Thoracic aorta (tissue), 2 donors: ENCODE measurements at regions not wholly inside any gene's neighbourhood (a gene's known extent, or its start where the extent isn't known, plus 50 kb on each side); places are given as distances from the start of the nearest gene placed in this dataset.

ENCODE experiments used
- ATAC-seq: fragments of 150-250 bp; one replicate; pipeline ENCODE4 v1.8.0; 2017; ENCODE audit warnings: low read depth; ENCODE audit not compliant: insufficient number of reproducible peaks, low FRiP score
- DNase-seq: peaks from one replicate; pipeline ENCODE4 v3.0.0-alpha.2; 2020; ENCODE audit warnings: low spot score
- H3K27ac ChIP-seq, 2 donors: fragments of 200-600 bp; sonication (generic); 1 replicate in 1 of 2; 2 replicates in 1 of 2; pipeline ENCODE4 v1.5.1; 2016; ENCODE audit warnings: mild to moderate bottlenecking in 2 of 2, moderate library complexity in 2 of 2
- H3K27me3 ChIP-seq: fragments of 200-600 bp; sonication (generic); replicated peaks from 2 replicates; pipeline ENCODE4 v1.6.0; 2016; ENCODE audit warnings: mild to moderate bottlenecking; ENCODE audit not compliant: insufficient read depth
- H3K36me3 ChIP-seq: fragments of 200-600 bp; sonication (generic); one replicate; pipeline ENCODE4 v1.5.1; 2016
- H3K4me1 ChIP-seq, 2 donors: fragments of 200-600 bp; sonication (generic); 1 replicate in 1 of 2; 2 replicates in 1 of 2; pipeline versions ENCODE4 v1.5.1 to v1.6.0; 2016; ENCODE audit warnings: low read depth in 2 of 2, mild to moderate bottlenecking in 1 of 2; ENCODE audit not compliant: control insufficient read depth in 1 of 2
- H3K4me3 ChIP-seq: fragments of 200-600 bp; sonication (generic); 2 replicates; pipeline ENCODE4 v1.5.1; 2016; ENCODE audit warnings: mild to moderate bottlenecking
- H3K9me3 ChIP-seq: fragments of 200-600 bp; sonication (generic); 2 replicates; pipeline ENCODE4 v1.5.1; 2016
- TF ChIP-seq, protein P1 (sequence below): fragments of 200-600 bp; sonication (generic); IDR thresholded peaks from one replicate; pipeline ENCODE4 v1.5.1; 2019; ENCODE audit warnings: antibody characterized with exemption

DNA sequence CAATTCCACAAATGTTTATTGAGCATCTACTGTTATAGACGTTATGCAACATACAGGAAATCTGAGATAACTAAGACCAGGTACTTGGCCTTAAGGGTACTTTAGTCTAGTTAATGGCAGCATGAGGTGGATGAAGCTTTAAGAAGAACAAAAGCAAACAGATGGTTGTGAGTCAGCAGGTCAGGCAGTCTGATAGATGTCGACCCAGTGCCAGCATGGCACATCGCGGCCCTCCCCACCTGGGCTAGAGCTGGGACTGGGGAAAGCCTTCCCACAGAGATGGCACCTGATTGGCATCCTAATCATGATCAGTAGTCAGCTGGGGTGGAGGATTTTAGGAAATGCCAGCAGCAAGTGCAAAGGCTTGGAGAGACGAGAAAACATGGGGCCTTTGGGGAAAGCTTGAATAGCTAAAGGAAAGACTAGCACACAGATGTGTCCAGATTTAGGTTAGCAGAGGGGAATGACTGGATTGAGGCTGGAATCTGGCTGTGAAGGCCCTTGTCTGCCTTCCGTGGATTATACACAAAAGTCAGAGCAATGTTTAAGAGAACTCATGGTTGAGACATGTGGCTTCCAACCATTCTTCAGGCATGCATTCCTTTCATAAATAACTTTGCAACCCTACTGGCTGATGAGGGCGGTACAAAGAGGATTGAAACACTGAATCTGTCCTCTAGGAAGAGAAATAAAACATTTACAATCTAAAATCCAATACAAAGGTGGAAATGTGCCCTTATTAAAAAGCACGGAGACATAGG is 395.4 kb upstream of the WWC1 start:
- no peaks in the 10 kb centered on the region for H3K36me3 ChIP-seq
- no peak overlapping the region for H3K27ac ChIP-seq
- TF ChIP-seq, protein P1, sequence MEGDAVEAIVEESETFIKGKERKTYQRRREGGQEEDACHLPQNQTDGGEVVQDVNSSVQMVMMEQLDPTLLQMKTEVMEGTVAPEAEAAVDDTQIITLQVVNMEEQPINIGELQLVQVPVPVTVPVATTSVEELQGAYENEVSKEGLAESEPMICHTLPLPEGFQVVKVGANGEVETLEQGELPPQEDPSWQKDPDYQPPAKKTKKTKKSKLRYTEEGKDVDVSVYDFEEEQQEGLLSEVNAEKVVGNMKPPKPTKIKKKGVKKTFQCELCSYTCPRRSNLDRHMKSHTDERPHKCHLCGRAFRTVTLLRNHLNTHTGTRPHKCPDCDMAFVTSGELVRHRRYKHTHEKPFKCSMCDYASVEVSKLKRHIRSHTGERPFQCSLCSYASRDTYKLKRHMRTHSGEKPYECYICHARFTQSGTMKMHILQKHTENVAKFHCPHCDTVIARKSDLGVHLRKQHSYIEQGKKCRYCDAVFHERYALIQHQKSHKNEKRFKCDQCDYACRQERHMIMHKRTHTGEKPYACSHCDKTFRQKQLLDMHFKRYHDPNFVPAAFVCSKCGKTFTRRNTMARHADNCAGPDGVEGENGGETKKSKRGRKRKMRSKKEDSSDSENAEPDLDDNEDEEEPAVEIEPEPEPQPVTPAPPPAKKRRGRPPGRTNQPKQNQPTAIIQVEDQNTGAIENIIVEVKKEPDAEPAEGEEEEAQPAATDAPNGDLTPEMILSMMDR: no peak
- no peaks in the 10 kb centered on the region for H3K27me3 ChIP-seq
- no peak overlapping the region for H3K4me3 ChIP-seq
- ATAC-seq (no peak), DNase-seq (no peak)
- no peaks in the 10 kb centered on the region for H3K4me1 ChIP-seq
- H3K9me3 ChIP-seq: no peaks in the 10 kb centered on the region

DNA sequence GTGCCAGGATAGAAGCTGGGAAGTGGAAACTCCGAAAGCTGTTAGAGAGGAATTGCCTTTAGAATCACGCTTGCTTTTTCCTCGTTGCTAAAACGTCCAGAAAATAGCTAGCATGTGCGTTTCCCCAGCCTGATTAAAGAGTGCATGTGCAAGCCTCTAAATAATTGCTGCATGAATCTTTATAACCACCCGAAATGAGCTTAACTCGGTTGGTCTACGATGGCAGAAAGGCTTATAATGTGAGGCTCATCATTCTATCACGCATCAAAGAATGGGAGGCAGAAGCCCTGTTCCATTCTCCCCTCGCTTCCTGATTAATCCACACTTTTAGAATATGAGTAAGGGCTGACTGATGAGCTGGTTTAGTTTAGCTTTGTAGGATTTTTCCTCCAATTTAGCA is 394.6 kb upstream of the WWC1 start:
- Histone ChIP-seq H3K4me3 (no peak overlapping the region), H3K4me1 (no peaks in the 10 kb centered on the region), H3K36me3 (no peaks in the 10 kb centered on the region), H3K9me3 (no peaks in the 10 kb centered on the region), H3K27ac (no peak overlapping the region), H3K27me3 (no peaks in the 10 kb centered on the region)
- TF ChIP-seq, protein P1: no peak
- ATAC-seq: no peak
- DNase-seq: no peak

DNA sequence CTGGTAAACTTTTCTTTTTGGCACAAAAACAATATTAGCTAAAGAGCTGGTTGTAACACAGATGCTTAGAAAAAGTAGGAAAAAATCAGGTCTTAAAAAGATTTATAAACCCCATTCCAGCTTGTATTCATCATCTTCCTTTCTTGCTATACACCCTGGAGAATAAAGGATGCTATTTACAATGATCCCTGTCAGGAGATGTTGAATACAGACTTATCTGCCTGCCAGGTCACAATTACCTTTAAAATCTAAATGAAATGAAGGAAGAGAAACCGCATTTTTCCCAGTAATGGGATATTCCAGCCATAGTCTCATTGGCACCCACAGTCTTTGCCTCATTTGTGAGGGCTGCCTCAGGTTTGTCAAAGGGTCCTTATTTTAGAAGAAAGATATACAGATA is 394.1 kb upstream of the WWC1 start:
- Histone ChIP-seq H3K9me3 (no peaks in the 10 kb centered on the region), H3K27ac (no peak overlapping the region), H3K27me3 (no peaks in the 10 kb centered on the region), H3K36me3 (no peaks in the 10 kb centered on the region), H3K4me1 (no peaks in the 10 kb centered on the region), H3K4me3 (no peak overlapping the region)
- ATAC-seq (no peak), DNase-seq (no peak)
- TF ChIP-seq, protein P1: no peak

DNA sequence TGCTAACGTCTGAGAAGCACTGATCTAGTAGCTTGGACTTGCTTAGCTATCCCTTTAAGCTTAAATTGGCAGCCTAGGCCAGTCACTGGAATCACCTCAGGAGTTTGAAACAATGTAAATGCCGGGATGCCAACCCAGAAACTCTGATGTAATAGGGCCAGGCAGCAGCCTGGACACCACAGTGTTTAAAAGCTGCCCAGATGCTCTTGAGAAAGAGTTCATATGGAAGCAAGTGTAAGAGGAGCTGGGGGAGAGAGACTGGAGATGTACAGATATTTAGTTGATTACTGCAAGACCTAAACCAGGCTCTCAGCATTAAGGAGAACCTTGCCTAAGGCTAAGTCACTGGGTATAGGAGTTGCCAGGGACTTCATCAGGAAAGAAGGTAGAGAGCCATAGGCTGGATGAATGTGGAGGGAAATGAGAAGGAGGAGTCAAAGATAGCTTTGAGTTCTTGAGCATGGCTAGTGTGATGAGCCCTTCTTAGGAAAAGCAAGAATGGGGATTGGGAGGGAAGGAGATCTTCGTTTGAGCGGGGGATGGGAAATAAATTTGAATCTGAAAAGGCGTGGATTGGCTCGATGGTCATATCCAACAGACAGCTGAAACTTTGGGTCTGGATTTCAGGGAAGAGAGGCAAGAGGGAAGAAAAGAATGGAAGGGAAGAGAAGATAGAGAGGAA is 392.9 kb upstream of the WWC1 start:
- Histone ChIP-seq H3K4me1 (no peaks in the 10 kb centered on the region), H3K9me3 (no peaks in the 10 kb centered on the region), H3K4me3 (no peak overlapping the region), H3K36me3 (no peaks in the 10 kb centered on the region), H3K27me3 (no peaks in the 10 kb centered on the region), H3K27ac (no peak overlapping the region)
- ATAC-seq: no peak
- TF ChIP-seq, protein P1: no peak
- DNase-seq: no peak

DNA sequence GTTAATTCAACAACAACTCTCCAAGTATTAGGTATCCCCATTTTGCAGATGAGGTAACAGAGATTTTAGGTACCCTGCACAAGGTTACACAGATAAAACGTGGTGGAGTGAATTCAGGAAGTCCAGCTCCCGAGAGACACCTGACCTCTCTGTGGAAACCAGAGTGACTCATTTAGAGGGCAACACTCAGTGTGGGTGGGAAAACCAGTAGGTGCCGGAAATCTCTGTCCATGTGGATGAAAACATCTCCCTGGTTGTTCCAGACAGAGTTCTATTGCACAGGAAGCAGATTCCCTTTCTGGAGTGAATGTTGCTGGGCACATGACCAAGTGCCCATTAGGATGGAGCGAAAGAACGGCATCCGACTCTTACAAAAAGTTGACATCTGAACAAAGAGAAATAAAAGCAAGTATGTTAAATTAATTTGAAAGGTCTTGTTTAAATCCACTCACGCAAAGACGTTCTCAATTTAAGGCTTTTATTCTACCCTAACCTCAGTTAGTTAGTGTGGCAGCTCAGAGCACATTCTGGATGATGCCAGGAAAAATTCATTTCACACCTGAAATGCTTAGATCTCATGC is 391.9 kb upstream of the WWC1 start:
- Histone ChIP-seq H3K4me3 (no peak overlapping the region), H3K9me3 (no peaks in the 10 kb centered on the region), H3K4me1 (no peaks in the 10 kb centered on the region), H3K27me3 (no peaks in the 10 kb centered on the region), H3K36me3 (no peaks in the 10 kb centered on the region), H3K27ac (no peak overlapping the region)
- no peak for ATAC-seq
- no peak for DNase-seq
- TF ChIP-seq, protein P1: no peak
